CD14-positive monocyte (primary cell): ENCODE measurements at regions not wholly inside any gene's neighbourhood (a gene's known extent, or its start where the extent isn't known, plus 50 kb on each side); places are given as distances from the start of the nearest gene placed in this dataset.

Experiments
- DNase-seq, 3 donors: peaks; one replicate each; pipeline ENCODE4 v3.0.0-alpha.2; 2011 to 2022
- H2AFZ ChIP-seq: 2 replicates; pipeline ENCODE4 v1.6.0; 2012; ENCODE audit warnings: mild to moderate bottlenecking, low read depth, low read length, inconsistent platforms; ENCODE audit not compliant: insufficient read depth, poor library complexity, severe bottlenecking
- H3K27ac ChIP-seq, 2 donors: 1 replicate in 1 of 2; 2 replicates in 1 of 2; pipeline ENCODE4 v1.5.1; 2012 to 2013; ENCODE audit warnings: low read length in 2 of 2, control low read depth in 1 of 2, inconsistent platforms in 1 of 2, low read depth in 1 of 2, mild to moderate bottlenecking in 1 of 2
- H3K27me3 ChIP-seq, 2 donors: one replicate each; pipeline versions ENCODE4 v1.6.0 to v1.6.1; 2011 to 2013; ENCODE audit warnings: low read length in 2 of 2; ENCODE audit not compliant: control insufficient read depth in 2 of 2, insufficient read depth in 2 of 2
- H3K36me3 ChIP-seq, 2 donors: replicated peaks in 1 of 2; 1 replicate in 1 of 2; 2 replicates in 1 of 2; pipeline versions ENCODE4 v1.5.1 to v1.6.1; 2012 to 2013; ENCODE audit warnings: low read length in 2 of 2, control low read depth in 1 of 2, inconsistent platforms in 1 of 2, mild to moderate bottlenecking in 1 of 2; ENCODE audit not compliant: insufficient read depth in 2 of 2, control insufficient read depth in 1 of 2
- H3K4me1 ChIP-seq, 2 donors: 1 replicate in 1 of 2; 2 replicates in 1 of 2; pipeline versions ENCODE4 v1.5.1 to v1.6.1; 2012 to 2013; ENCODE audit warnings: low read length in 2 of 2, control low read depth in 1 of 2, inconsistent platforms in 1 of 2, mild to moderate bottlenecking in 1 of 2, moderate library complexity in 1 of 2; ENCODE audit not compliant: insufficient read depth in 2 of 2, control insufficient read depth in 1 of 2
- H3K4me2 ChIP-seq: replicated peaks from 2 replicates; pipeline ENCODE3; 2012; ENCODE audit warnings: low read length, moderate library complexity, mild to moderate bottlenecking; ENCODE audit not compliant: poor library complexity, severe bottlenecking; ENCODE audit errors: extremely low read depth
- H3K4me3 ChIP-seq, 3 experiments: fragments of 200-600 bp in 1 of 3; sonication (generic) in 1 of 3; replicated peaks in 1 of 3; 1 replicate in 2 of 3; 2 replicates in 1 of 3; pipeline ENCODE4 v1.5.1; 2011 to 2013; ENCODE audit warnings: low read length in 3 of 3, mild to moderate bottlenecking in 3 of 3, control low read depth in 2 of 3, low read depth in 2 of 3, inconsistent platforms in 1 of 3, moderate library complexity in 1 of 3
- H3K79me2 ChIP-seq: 2 replicates; pipeline ENCODE4 v1.6.0; 2012; ENCODE audit warnings: mild to moderate bottlenecking, control low read depth, inconsistent platforms, low read length, moderate library complexity; ENCODE audit not compliant: insufficient read depth
- H3K9ac ChIP-seq: 2 replicates; pipeline ENCODE4 v1.6.0; 2017; ENCODE audit warnings: low read length, mild to moderate bottlenecking; ENCODE audit not compliant: insufficient read depth, poor library complexity, severe bottlenecking
- H3K9me3 ChIP-seq, 2 donors: replicated peaks in 1 of 2; 1 replicate in 1 of 2; 2 replicates in 1 of 2; pipeline versions ENCODE4 v1.5.1 to v1.6.1; 2012 to 2013; ENCODE audit warnings: low read length in 2 of 2, control low read depth in 1 of 2; ENCODE audit not compliant: control insufficient read depth in 1 of 2, insufficient read depth in 1 of 2
- H4K20me1 ChIP-seq: 2 replicates; pipeline ENCODE4 v1.6.0; 2012; ENCODE audit warnings: mild to moderate bottlenecking, low read length, control low read depth, moderate library complexity; ENCODE audit not compliant: insufficient read depth
- H3K27ac Mint-ChIP-seq, 7 donors: one replicate each; pipeline ENCODE4 v1.8.0; 2020; ENCODE audit warnings: mild to moderate bottlenecking in 7 of 7, mixed read lengths in 7 of 7, moderate library complexity in 6 of 7, inconsistent platforms in 2 of 7
- H3K27me3 Mint-ChIP-seq, 3 donors: one replicate each; pipeline ENCODE4 v1.8.0; 2021 to 2022; ENCODE audit warnings: low read depth in 3 of 3, mild to moderate bottlenecking in 3 of 3, mixed read lengths in 3 of 3, moderate library complexity in 3 of 3, inconsistent platforms in 1 of 3
- H3K36me3 Mint-ChIP-seq, 2 donors: one replicate each; pipeline ENCODE4 v1.8.0; 2020; ENCODE audit warnings: mixed read lengths in 2 of 2, inconsistent platforms in 1 of 2, mild to moderate bottlenecking in 1 of 2
- H3K4me1 Mint-ChIP-seq: one replicate; pipeline ENCODE4 v1.8.0; 2020; ENCODE audit warnings: mild to moderate bottlenecking, mixed read lengths
- H3K4me3 Mint-ChIP-seq, 2 donors: one replicate each; pipeline ENCODE4 v1.8.0; 2020; ENCODE audit warnings: mild to moderate bottlenecking in 2 of 2, mixed read lengths in 2 of 2, moderate library complexity in 1 of 2
- H3K9me3 Mint-ChIP-seq, 7 donors: one replicate each; pipeline ENCODE4 v1.8.0; 2020 to 2022; ENCODE audit warnings: mixed read lengths in 7 of 7, mild to moderate bottlenecking in 6 of 7, moderate library complexity in 6 of 7, inconsistent platforms in 2 of 7
- WGBS: methylation state at CpG from one replicate; pipeline ENCODE4 v1.1.5; 2013; ENCODE audit warnings: missing lambda C conversion rate; ENCODE audit not compliant: insufficient coverage; 5-methylcytosine and 5-hydroxymethylcytosine counted together
- intact Hi-C, 2 donors: fragments of 100-400 bp; cut with micrococcal nuclease; formaldehyde crosslinking; loops; one replicate each; pipeline versions ENCODE4 v1.15.0 to v1.15.1; 2023
- TF ChIP-seq, protein P1 (sequence below): fragments of 200-600 bp; IDR thresholded peaks from one replicate; pipeline ENCODE4 v1.8.0; 2022; ENCODE audit warnings: antibody characterized with exemption, mild to moderate bottlenecking

DNA sequence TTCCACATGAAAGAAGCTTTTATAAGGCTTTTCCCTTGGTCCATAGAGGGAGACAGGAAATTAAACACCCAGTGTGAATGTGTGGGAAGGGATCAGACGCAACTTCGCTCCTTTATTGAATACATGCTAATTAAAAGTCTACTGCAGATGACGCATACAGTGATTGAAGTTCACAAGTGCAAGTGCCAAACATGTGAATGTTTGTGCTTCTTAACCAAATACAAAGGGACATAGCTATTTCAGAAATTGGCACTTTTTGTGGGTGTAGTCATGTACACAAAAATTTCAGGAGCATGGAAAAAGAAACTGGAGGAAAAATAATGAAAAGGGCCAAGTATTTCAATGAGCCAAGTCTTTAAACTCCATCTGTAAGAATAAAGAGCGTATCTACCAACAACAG lies 283.7 kb downstream of the SKAP2 start:
- intact Hi-C loops: no loop called here
- Histone ChIP-seq H3K9me3 (no peaks in the 10 kb centered on the region), H3K27ac (no peak overlapping the region), H3K4me2 (no peak overlapping the region), H3K36me3 (no peaks in the 10 kb centered on the region), H3K27me3 (no peaks in the 10 kb centered on the region), H2AFZ (no peak overlapping the region), H3K4me1 (no peaks in the 10 kb centered on the region), H3K9ac (no peak overlapping the region), H3K79me2 (no peaks in the 10 kb centered on the region), H4K20me1 (no peaks in the 10 kb centered on the region), H3K4me3 (no peak overlapping the region)
- peaks cover 5 to 10% (median 5%) of the 10 kb centered on the region in 3 donors for H3K27me3 Mint-ChIP-seq
- no peaks in the 10 kb centered on the region for H3K36me3 Mint-ChIP-seq
- no peaks in the 10 kb centered on the region for H3K9me3 Mint-ChIP-seq
- no peaks in the 10 kb centered on the region for H3K4me1 Mint-ChIP-seq
- H3K27ac Mint-ChIP-seq: no peak overlapping the region
- H3K4me3 Mint-ChIP-seq: no peak overlapping the region
- WGBS: no CpG with 5 or more reads among the region's 4 CpGs
- TF ChIP-seq, protein P1, sequence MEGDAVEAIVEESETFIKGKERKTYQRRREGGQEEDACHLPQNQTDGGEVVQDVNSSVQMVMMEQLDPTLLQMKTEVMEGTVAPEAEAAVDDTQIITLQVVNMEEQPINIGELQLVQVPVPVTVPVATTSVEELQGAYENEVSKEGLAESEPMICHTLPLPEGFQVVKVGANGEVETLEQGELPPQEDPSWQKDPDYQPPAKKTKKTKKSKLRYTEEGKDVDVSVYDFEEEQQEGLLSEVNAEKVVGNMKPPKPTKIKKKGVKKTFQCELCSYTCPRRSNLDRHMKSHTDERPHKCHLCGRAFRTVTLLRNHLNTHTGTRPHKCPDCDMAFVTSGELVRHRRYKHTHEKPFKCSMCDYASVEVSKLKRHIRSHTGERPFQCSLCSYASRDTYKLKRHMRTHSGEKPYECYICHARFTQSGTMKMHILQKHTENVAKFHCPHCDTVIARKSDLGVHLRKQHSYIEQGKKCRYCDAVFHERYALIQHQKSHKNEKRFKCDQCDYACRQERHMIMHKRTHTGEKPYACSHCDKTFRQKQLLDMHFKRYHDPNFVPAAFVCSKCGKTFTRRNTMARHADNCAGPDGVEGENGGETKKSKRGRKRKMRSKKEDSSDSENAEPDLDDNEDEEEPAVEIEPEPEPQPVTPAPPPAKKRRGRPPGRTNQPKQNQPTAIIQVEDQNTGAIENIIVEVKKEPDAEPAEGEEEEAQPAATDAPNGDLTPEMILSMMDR: no peak
- DNase-seq: no peak

DNA sequence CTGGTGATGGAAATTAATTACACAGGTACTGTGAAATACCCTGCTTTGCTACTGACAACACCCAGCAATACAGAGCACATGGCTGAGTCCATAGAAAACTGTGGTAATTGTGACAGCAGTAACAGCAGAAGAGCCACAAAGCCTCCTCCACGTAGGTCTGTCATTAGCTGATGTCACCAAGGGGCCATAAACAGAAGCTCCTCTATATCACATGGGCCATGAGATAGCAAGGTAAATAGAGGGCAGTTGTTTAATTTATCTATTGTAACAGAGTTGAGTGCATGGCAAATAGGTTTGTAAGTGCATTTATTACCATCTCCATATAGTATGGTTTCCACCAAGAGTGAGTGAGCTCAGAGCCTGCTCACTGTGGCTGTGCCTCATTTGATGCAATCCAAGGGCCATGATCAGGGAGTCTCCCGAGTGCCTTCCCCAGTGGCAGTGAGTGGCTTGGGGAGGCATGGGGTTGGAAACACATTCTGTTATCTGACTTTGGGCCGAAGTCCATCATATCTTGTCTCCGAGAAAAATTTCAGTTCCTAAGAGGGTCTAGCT lies 281.2 kb downstream of the SKAP2 start:
- Mint-ChIP-seq H3K4me1 (peaks cover 11% of the 10 kb centered on the region), H3K27ac (no peak overlapping the region), H3K4me3 (no peak overlapping the region), H3K9me3 (no peaks in the 10 kb centered on the region), H3K36me3 (no peaks in the 10 kb centered on the region), H3K27me3 (peaks cover 2 to 12% (median 5%) of the 10 kb centered on the region in 3 donors)
- no peaks in the 10 kb centered on the region for H3K36me3 ChIP-seq
- H3K27me3 ChIP-seq: no peaks in the 10 kb centered on the region
- H3K9me3 ChIP-seq: no peaks in the 10 kb centered on the region
- H3K27ac ChIP-seq: no peak overlapping the region
- no peaks in the 10 kb centered on the region for H3K79me2 ChIP-seq
- TF ChIP-seq, protein P1: no peak
- intact Hi-C loops: no loop called here
- H3K4me2 ChIP-seq: no peak overlapping the region
- H3K9ac ChIP-seq: no peak overlapping the region
- DNase-seq: no peak
- no peaks in the 10 kb centered on the region for H4K20me1 ChIP-seq
- H3K4me1 ChIP-seq: peaks cover 0 to 7% of the 10 kb centered on the region in 2 donors
- no peak overlapping the region for H2AFZ ChIP-seq
- no CpG with 5 or more reads among the region's 4 CpGs for WGBS
- H3K4me3 ChIP-seq: no peak overlapping the region
